ENCODE measurements at regions not wholly inside any gene's neighbourhood (a gene's known extent, or its start where the extent isn't known, plus 50 kb on each side); places are given as distances from the start of the nearest gene placed in this dataset.
"Not testable (repeated sequence)": the region's sequence is repeated elsewhere in the genome, so short reads cannot be mapped to it uniquely, and the experiment has no call there.

GRCh38 chr1:221594576-221594975 lies 147.3 kb downstream of the DUSP10 start:
- H3K4me3 ChIP-seq (ENCODE audit: low read depth, low read length), result no peak overlapping the region
- TF ChIP-seq CTCF (IDR thresholded peaks at IDR 0.05; ENCODE audit: low read depth, low read length), result no peak

GRCh38 chr1:221598122-221598521 lies 143.8 kb downstream of the DUSP10 start:
- no peak for TF ChIP-seq CTCF (IDR thresholded peaks at IDR 0.05; ENCODE audit: low read depth, low read length)
- H3K4me3 ChIP-seq (ENCODE audit: low read depth, low read length), result no peak overlapping the region

DNA sequence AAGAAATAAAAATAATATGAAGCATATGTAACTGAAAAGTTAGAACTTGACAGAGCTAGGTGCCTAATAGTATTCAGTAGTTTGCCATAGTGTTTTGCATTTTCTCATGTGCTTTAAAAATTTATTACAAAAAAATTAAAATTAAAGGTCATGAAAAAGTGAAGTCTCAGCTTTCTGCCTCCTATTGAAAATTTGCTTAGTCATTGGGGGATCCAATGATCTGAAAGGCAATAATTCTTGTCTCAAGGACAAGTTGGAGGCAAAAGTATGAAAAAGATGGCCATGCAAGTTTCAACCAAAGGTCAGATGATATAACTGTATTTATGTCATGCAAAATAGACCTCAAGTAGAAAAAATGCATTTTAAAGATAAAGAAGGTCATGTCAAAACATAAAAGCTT lies 140.7 kb downstream of the DUSP10 start:
- no peak overlapping the region for H3K4me3 ChIP-seq (ENCODE audit: low read depth, low read length)
- TF ChIP-seq CTCF (IDR thresholded peaks at IDR 0.05; ENCODE audit: low read depth, low read length), result no peak

GRCh38 chr1:221602830-221603229 lies 139.1 kb downstream of the DUSP10 start:
- no peak for TF ChIP-seq CTCF (IDR thresholded peaks at IDR 0.05; ENCODE audit: low read depth, low read length)

GRCh38 chr1:221604390-221604789 lies 137.5 kb downstream of the DUSP10 start:
- not testable (repeated sequence) for H3K4me3 ChIP-seq (ENCODE audit: low read depth, low read length)

More at GRCh38 chr1:221602830-221603229, 139.1 kb downstream of the DUSP10 start:
- no peak overlapping the region for H3K4me3 ChIP-seq (ENCODE audit: low read depth, low read length)

- no peak for TF ChIP-seq CTCF (IDR thresholded peaks at IDR 0.05; ENCODE audit: low read depth, low read length)
- no peak overlapping the region for H3K4me3 ChIP-seq (ENCODE audit: low read depth, low read length)
Observed at GRCh38 chr1:221604948-221605347, 136.9 kb downstream of the DUSP10 start.

DNA sequence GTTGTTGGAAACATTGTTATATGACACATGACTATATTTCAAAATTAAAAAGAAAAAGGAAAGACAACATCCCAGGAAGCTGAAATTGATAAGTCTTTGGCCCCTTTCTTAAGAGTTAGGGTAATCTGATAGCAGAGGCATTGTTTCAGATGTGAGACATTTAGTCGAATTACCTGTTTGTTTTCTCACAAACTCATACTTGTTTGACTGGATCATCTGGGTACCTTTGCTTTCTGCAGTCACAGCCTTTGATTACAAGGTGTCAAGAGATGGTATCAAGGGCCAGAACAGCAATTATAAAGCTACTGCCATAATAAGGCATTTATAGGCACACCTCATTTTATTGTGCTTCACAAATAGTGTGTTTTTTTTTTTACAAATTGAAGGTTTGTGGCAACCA lies 136.3 kb downstream of the DUSP10 start:
- no peak for TF ChIP-seq CTCF (IDR thresholded peaks at IDR 0.05; ENCODE audit: low read depth, low read length)
- no peak overlapping the region for H3K4me3 ChIP-seq (ENCODE audit: low read depth, low read length)

GRCh38 chr1:221606256-221606655 lies 135.6 kb downstream of the DUSP10 start:
- TF ChIP-seq CTCF (IDR thresholded peaks at IDR 0.05; ENCODE audit: low read depth, low read length), result no peak
- H3K4me3 ChIP-seq (ENCODE audit: low read depth, low read length), result no peak overlapping the region
